ENCODE measurements at regions not wholly inside any gene's neighbourhood (a gene's known extent, or its start where the extent isn't known, plus 50 kb on each side); places are given as distances from the start of the nearest gene placed in this dataset.

DNA sequence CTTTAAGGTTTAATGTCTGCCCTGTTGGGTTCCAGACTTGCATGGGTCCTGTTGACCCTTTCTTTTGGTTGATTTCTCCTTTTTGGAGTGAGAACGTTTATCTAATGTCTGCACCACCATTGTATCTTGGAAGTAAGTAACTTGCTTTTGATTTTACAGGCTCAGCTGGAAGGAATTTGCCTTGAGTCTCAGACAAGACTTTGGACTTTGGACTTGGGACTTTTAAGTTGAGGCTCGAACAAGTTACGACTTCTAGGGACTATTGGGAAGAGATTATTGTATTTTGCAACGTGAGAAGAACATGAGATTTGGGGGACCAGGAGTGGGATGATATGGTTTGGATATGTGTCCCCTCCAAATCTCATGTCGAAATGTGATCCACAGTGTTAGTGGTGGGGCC, 267.7 kb downstream of the GLI2 start:
- no peak for DNase-seq

GRCh38 chr2:121004359-121004758, 268.7 kb downstream of the GLI2 start:
- no peak for DNase-seq

GRCh38 chr2:121004950-121005349, 269.3 kb downstream of the GLI2 start:
- DNase-seq = no peak

DNA sequence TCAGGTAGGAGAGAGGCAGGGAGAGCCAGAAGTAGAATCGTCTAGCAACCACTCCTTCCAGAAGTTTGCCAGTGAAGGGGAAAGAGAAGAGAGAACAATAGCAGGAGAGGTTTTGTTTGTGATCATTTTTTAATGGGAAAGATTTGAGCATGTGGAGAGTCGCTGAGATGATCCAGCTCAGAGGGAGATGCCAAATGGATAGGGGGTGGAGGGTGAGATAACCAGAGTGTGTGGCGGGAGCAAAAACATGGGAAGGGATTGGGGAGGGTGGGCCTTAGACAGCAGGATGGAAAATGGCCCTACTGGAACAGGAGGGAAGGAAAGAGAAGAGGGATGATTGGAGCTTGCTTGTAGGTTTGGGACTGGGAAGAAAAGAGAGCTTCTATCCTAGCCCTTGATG, 269.8 kb downstream of the GLI2 start:
- DNase-seq = no peak

DNA sequence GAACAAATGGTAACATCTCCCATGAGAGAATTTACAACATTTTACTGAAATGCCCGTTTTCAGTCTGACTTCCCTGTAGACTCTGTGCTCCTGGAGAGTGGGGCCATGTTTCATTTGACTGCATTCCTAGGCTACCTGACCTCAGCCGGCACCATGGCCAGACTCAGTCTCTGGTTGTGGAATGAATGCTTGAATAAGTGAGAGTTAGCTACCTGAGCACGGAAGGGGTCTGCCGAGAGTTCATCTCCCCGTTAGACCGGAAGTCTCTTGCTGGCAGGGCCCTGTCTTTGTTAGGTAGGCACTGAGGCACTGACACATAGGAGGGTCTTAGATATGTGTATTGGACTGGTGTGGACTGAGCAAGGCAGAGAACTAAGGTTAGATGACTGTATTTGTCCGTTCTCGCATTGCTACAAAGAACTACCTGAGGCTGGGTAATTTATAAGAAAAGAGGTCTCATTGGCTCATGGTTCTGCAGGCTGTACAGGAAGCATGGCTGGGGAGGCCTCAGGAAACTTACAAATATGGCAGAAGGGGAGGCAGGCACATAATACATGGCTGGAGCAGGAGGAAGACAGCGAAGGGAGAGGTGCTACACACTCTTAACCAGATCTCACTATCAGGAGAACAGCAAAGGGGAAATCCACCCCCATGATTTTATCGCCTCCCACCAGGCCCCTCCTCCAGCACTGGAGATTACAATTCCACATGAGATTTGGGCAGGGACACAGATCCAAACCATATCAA, 271.2 kb downstream of the GLI2 start:
- DNase-seq = no peak

GRCh38 chr2:121007490-121007853, 271.8 kb downstream of the GLI2 start:
- DNase-seq = no peak

DNA sequence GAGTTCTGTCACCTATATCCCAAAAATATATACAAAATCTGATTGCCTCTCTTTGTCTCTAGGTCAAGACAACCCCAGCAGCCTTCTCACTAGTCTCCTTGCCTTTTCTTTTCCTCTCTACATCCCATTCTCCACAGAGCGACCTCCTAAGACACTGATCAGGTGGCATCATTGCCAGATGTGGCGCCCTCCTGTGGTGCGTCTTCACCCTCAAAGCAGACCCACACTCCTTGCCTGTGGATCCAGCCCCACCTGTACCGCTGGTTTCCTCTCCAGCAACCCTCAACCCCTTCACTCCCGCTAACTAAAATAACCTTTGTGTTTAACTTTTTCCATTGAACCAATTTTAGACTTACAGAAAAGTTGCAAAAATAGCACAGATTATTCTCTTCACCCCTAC, 273.3 kb downstream of the GLI2 start:
- no peak for DNase-seq

GRCh38 chr2:121010998-121011397, 274.0 kb downstream of the TFCP2L1 start:
- no peak for DNase-seq

DNA sequence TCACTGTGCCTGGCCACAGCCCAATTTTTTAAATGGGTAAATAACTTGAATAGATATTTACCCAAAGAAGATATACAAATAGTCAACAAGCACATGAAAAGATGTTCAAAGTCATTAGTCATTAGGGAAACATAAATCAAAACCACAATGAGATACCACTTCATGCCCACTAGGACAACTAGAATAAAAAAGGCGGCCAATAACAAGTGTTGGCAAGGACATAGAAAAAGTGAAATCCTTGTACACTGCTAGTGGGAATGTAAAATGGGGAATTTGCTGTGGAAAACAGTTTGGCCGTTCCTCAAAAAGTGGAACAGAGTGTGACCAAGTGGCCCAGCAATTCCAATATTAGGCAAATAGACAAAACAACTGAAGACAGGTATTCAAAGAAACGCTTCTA, 270.1 kb downstream of the TFCP2L1 start:
- DNase-seq = no peak

- no peak for DNase-seq
These were observed 269.0 kb downstream of the TFCP2L1 start for GRCh38 chr2:121015971-121016485.

DNA sequence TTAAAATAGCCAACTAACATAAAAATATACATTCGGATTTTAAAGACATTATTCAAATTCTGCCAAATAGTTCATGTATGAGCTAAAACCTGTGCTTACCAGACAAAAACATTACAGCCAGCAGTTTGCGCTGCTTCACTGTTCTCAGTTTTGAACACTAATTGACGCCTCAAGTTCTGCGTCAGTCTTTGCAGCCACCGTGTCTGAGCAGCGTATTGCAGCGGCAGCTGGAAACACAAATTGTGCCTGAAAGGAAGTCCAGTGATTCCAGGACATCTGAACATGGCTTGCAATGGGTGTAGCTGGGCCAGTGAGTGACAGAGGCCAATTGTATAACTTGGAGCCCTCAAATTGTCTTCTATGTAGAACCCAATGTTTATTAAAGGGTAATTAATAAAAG, 267.6 kb downstream of the TFCP2L1 start:
- no peak for DNase-seq

DNA sequence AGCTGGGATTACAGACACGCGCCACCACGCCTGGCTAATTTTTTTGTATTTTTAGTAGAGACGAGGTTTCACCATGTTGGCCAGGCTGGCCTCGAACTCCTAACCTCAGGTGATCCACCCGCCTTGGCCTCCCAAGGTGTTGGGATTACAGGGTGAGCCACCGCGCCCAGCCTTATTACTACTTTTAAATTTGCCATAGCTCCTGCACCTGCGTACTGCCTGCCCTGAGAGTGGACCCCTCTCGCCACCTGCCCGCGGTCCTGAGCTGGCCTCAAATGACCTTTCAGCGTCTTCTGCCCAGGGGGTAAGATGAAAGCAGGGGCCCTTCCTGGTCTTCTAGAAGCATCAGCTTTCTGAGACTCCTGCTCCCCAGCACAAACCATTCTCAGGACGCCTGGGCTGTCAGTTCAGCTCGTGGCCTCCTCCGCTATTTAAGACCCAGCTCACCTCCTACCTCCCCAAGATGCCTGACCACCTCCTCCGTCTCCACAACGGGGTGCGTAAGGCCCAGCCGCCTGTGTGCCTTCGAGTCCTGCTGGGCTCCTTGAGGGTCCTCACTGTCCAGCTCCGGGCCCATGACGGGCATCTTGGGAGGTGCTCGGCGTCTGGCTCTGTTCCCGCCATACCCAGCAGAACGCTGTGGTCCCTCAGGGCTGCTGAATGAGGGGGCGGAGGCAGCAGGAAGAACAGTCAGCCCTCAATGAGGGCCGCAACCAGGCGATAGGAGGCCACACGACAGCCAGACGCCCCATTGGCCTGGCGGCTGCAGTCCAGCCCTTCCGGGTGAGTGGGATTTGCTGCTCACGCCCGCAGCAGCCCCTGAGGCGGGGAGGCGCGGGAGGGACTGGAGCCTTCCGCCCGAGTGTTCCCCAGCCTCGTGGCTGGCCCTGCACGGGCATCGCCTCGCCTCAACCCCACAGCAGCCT, 266.6 kb downstream of the TFCP2L1 start:
- no peak for DNase-seq

DNA sequence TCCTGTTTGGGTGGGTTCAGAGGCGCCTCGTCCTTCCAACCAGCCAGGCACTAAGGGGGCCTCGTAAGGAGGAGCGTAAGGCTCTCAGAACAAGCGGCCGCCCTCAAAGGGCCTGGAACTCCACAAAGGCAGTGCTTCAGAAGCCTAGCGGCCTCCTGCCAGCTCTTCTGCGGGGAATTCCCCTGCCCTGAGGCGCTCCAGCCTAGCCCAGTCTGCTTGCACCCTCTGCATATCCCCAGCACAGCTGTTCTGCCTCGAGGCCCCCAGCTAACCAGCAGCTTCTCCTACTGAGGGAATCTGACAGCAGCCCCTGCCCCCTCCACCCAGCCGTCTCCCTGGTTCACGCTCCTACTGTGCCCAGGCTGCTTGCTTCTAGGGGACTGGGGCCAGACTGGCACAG, 265.9 kb downstream of the TFCP2L1 start:
- no peak for DNase-seq

- DNase-seq = no peak
These were observed 265.2 kb downstream of the TFCP2L1 start for GRCh38 chr2:121019756-121020155.

DNA sequence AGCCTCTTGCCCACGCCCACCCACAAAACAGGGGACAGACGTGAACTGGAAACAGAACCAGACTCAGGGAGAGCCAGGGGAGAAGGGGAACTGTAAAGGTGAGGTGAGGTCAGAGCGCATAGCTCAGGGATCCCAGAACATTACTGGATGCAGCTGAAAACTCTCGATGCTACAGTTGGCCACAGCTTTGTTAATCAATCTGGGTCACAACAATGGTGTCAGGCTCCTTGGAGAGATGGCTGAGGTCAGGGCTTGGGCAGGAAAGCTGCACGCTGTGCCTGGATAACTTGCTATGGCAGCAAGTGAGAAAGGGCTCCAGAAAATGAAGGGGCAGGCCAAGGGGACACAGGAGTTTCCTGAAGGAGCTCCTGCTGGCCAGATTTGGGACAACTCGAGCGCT, 263.3 kb downstream of the TFCP2L1 start:
- DNase-seq = no peak

- DNase-seq = no peak
These were observed 256.4 kb downstream of the TFCP2L1 start for GRCh38 chr2:121028577-121028976.

DNA sequence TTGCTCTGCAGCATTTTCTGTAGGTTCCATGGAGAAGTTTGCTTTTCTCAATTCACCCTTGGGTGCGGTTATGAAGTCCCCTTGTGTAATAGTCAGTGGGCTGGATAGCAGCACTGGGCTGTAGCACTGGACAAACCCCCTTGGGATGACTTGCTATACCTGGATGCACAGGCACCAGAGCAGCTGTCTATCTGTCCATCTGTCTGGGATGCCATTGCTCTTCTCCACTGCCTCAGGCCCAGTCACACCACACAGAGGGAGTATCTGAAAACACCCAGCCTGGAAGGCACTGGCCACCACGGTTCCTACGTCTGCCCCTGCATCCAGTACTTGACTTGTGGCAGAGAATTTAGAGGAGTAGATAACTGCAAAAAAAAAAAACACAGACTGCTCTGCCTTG, 254.5 kb downstream of the TFCP2L1 start:
- DNase-seq = no peak

DNA sequence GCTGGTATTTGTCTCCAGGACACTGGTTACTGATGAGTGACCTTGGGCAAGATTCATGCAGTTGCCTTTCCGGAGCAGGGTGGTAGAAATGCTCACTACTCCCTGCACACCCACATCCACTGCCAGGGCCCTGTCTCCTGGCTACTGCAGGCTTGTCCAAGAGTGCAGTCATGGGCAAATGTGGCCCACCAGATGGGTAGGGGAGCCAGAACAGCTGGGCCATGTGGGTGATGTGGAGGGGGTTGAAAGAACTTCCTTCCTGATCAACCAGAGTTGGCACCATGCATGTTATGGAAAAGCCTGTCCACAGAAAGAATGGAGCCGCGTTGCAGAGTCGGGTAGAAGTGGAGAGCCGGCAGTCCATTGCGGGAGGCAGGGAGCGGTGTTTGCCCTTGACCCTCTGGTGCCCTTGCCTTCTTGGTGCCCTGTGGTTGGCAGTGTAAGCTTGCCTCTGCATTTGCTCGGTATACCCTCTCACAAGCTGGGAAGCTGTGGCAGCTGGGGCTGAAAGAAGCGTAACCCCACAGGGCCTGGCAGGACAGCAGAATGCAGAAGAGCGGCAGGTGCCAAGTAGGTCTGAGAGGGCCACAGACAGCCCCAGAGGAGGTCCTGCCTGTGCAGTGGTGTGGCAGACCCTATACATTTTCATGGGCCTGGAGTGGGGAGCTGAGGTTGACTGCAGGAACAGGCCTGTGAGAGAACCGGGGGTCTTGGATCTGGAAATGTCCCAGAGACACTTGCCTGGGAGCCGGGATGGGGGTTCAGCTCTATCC, 253.2 kb downstream of the TFCP2L1 start:
- DNase-seq = peak; percentile 13

DNA sequence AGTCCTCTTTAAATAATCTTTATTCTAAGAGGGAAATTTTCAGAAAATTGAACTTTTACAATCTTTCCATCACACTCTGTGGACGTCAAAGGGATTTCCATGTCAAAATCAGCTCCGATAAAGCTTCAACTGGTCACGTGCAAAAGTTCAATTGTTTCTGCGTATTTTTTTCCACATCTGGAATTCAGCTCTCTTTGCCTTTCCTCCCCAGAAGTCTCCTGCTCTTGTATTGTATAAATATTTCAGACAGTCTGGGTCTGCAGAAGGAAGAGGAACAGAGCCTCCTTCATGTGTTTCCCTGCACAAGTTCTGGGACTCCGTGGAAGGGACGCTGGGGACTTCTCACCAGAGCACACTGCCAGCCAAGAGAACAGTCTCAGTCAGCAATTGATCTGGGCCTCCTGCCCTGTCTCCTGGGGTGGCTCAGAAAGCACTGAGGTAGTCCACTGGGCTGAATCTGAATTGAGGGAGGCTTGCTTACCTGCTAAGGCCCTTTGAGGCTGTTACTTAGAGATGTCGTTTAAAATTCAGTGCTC, 251.5 kb downstream of the TFCP2L1 start:
- DNase-seq = no peak

GRCh38 chr2:121034551-121034950, 250.5 kb downstream of the TFCP2L1 start:
- no peak for DNase-seq

- DNase-seq = no peak
These were observed 248.7 kb downstream of the TFCP2L1 start for GRCh38 chr2:121036226-121036692.

DNA sequence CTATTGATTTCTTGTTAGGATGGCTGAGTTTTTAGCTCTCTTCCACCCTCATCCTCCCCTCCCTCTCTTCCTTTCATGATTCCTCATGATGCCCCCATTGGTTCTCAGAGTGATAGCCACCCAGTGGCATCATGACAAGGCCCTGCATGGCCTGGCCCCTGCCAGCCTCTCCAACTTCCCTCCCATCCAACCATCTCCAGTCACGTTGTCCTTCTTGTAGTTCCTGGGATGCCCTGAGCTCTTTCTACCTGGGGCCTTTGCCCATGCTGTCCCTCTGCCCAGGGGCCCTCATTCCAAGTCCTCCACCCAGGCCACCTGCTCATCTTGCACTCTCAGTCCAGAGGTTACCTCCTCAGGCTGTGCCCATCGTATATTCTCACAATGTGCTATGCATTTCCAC, 247.5 kb downstream of the TFCP2L1 start:
- DNase-seq = no peak

DNA sequence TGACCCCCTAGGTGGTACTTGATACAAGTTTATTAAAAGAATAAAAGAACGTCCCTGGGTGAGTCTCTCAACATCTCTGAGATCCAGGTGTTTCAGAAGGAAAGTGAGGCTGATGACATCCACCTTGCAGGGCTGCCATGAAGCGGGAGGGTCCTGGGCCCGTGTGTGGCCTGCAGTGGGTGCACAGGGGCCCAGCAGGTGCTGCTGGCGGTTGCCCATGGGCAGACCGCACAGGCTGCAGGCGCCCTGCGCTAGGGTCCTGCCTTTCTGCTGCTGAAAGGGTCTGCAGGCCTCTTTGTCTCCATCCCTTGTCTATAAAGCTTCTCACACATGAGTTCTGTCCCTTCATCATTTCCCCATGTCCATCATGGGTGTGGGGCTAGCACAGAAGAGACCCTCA, 247.0 kb downstream of the TFCP2L1 start:
- DNase-seq = no peak

All from DMS 273 treated with DMSO at 0.1 percent for 48 hours (cell line).